ENCODE measurements at regions not wholly inside any gene's neighbourhood (a gene's known extent, or its start where the extent isn't known, plus 50 kb on each side); places are given as distances from the start of the nearest gene placed in this dataset.

DNA sequence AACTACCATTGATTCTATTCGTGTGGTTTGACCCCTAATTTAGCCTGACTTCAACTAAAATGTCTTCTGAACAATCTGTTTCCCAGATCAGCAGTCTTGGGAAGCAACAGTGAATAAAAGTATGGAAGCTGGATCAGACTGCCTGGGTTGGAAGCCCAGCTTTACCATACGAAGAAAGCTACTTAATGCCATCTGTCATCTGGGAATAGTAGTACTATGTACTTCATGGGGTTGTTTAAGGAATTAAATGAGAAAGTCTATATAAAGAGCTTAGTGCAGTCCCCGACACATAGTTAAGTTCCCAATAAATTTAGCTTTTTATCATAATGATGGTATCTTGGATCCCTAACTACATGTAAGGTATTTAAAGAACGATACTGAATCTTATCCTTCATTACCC lies 151.5 kb upstream of the ERCC4 start:
- TF ChIP-seq POLR2A (IDR thresholded peaks at IDR 0.05; ENCODE audit: low read depth, low read length) (no peak), POLR2AphosphoS5 (IDR thresholded peaks at IDR 0.05; ENCODE audit: low read depth, low read length) (no peak), TAF1 (IDR thresholded peaks at IDR 0.05; ENCODE audit: borderline replicate concordance, low read depth, low read length) (no peak)
